Neuronal stem cell (in vitro differentiated cells): ENCODE measurements at regions not wholly inside any gene's neighbourhood (a gene's known extent, or its start where the extent isn't known, plus 50 kb on each side); places are given as distances from the start of the nearest gene placed in this dataset.

Source experiments
- DNase-seq: peaks from one replicate; pipeline ENCODE4 v3.0.0-alpha.2; 2013; ENCODE audit warnings: low spot score
- H2AFZ ChIP-seq: one replicate; pipeline ENCODE4 v1.6.1; 2013; ENCODE audit warnings: mild to moderate bottlenecking, low read length, inconsistent platforms
- H2AK5ac ChIP-seq: 2 replicates; pipeline ENCODE4 v1.6.1; 2013; ENCODE audit warnings: low read depth, mild to moderate bottlenecking, inconsistent platforms, low read length, moderate library complexity, mixed read lengths
- H2BK120ac ChIP-seq: 2 replicates; pipeline ENCODE4 v1.6.1; 2013; ENCODE audit warnings: low read depth, mild to moderate bottlenecking, inconsistent platforms, low read length, moderate library complexity, mixed read lengths
- H2BK12ac ChIP-seq: one replicate; pipeline ENCODE4 v1.6.1; 2013; ENCODE audit warnings: low read length, inconsistent platforms
- H2BK15ac ChIP-seq: 2 replicates; pipeline ENCODE4 v1.6.1; 2013; ENCODE audit warnings: mild to moderate bottlenecking, low read length, inconsistent platforms, mixed read lengths
- H2BK5ac ChIP-seq: one replicate; pipeline ENCODE4 v1.6.1; 2013; ENCODE audit warnings: inconsistent platforms, mild to moderate bottlenecking, low read length, moderate library complexity
- H3K14ac ChIP-seq: one replicate; pipeline ENCODE4 v1.6.1; 2013; ENCODE audit warnings: low read length, inconsistent platforms
- H3K18ac ChIP-seq: 2 replicates; pipeline ENCODE4 v1.6.1; 2013; ENCODE audit warnings: low read length, inconsistent platforms
- H3K23ac ChIP-seq: 2 replicates; pipeline ENCODE4 v1.6.1; 2013; ENCODE audit warnings: low read depth, mild to moderate bottlenecking, mixed read lengths, low read length, inconsistent platforms; ENCODE audit not compliant: poor library complexity
- H3K27ac ChIP-seq: replicated peaks from 3 replicates; pipeline ENCODE4 v1.5.1; 2013; ENCODE audit warnings: low read length, inconsistent platforms
- H3K27me3 ChIP-seq, 3 experiments: 2 replicates each; pipeline ENCODE4 v1.6.1; 2013; ENCODE audit warnings: low read length in 3 of 3, mild to moderate bottlenecking in 2 of 3, inconsistent platforms in 1 of 3, low read depth in 1 of 3, mixed read lengths in 1 of 3, moderate library complexity in 1 of 3; ENCODE audit not compliant: control insufficient read depth in 3 of 3, insufficient read depth in 3 of 3
- H3K36me3 ChIP-seq, 2 donors: replicated peaks in 1 of 2; 2 replicates each; pipeline ENCODE4 v1.6.1; 2013; ENCODE audit warnings: low read length in 2 of 2; ENCODE audit not compliant: control insufficient read depth in 2 of 2, insufficient read depth in 2 of 2
- H3K4ac ChIP-seq: 2 replicates; pipeline ENCODE4 v1.6.1; 2013; ENCODE audit warnings: inconsistent platforms, mild to moderate bottlenecking, low read length, moderate library complexity
- H3K4me1 ChIP-seq, 2 donors: 1 replicate in 1 of 2; 2 replicates in 1 of 2; pipeline ENCODE4 v1.6.1; 2013; ENCODE audit warnings: low read length in 2 of 2, low read depth in 1 of 2; ENCODE audit not compliant: control insufficient read depth in 2 of 2, insufficient read depth in 1 of 2
- H3K4me2 ChIP-seq: one replicate; pipeline ENCODE4 v1.6.1; 2013; ENCODE audit warnings: mild to moderate bottlenecking, low read length, inconsistent platforms; ENCODE audit not compliant: insufficient read depth, poor library complexity, severe bottlenecking
- H3K4me3 ChIP-seq, 2 donors: 2 replicates each; pipeline ENCODE4 v1.5.1; 2013; ENCODE audit warnings: low read length in 2 of 2, mild to moderate bottlenecking in 2 of 2, inconsistent platforms in 1 of 2, moderate library complexity in 1 of 2
- H3K79me1 ChIP-seq: one replicate; pipeline ENCODE4 v1.6.1; 2013; ENCODE audit warnings: low read depth, mild to moderate bottlenecking, inconsistent platforms, low read length, moderate library complexity
- H3K9ac ChIP-seq: one replicate; pipeline ENCODE4 v1.6.1; 2013; ENCODE audit warnings: mild to moderate bottlenecking, low read depth, low read length, inconsistent platforms; ENCODE audit not compliant: poor library complexity
- H3K9me3 ChIP-seq, 2 donors: replicated peaks in 1 of 2; 2 replicates each; pipeline versions ENCODE3 to v1.6.1; 2013; ENCODE audit warnings: low read length in 2 of 2, mild to moderate bottlenecking in 2 of 2, inconsistent platforms in 1 of 2, low read depth in 1 of 2, mixed read lengths in 1 of 2, moderate library complexity in 1 of 2; ENCODE audit not compliant: control insufficient read depth in 2 of 2, insufficient read depth in 1 of 2
- H4K8ac ChIP-seq: one replicate; pipeline ENCODE4 v1.6.1; 2013; ENCODE audit warnings: low read depth, mild to moderate bottlenecking, inconsistent platforms, low read length, moderate library complexity
- H4K91ac ChIP-seq: one replicate; pipeline ENCODE4 v1.6.1; 2013; ENCODE audit warnings: low read length, low read depth, mild to moderate bottlenecking, inconsistent platforms; ENCODE audit not compliant: poor library complexity
- WGBS, 2 donors: extraction: QIAGEN DNeasy Blood & Tissue Kit; methylation state at CpG; one replicate each; pipeline ENCODE4 v1.1.7; 2013; ENCODE audit warnings: missing lambda C conversion rate in 2 of 2, mixed read lengths in 1 of 2; ENCODE audit not compliant: insufficient read length in 2 of 2, insufficient replicate concordance in 1 of 2; ENCODE audit errors: extremely low coverage in 2 of 2; 5-methylcytosine and 5-hydroxymethylcytosine counted together

DNA sequence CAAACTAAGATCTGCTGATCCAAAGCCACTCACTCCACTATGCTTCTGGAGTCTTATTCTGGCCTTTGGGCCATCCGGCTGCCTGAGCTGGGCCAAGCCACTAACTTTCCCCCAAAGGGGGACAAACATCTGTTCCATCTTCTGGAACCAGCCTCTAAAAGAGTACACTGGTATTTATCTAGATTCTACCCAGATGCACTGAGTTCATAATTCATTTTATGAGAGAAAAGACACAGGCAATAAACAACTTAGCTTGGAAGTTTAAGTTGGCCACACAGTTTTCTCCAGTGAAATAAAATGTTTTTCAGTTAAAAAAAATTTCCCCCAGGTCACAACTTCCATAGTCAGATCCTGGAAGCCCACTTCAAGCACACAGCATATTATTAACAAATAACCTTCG is 80.1 kb upstream of the ARHGEF3 start:
- DNase-seq, result no peak
- Histone ChIP-seq H2BK120ac (no peak overlapping the region), H3K79me1 (no peaks in the 10 kb centered on the region), H3K14ac (no peak overlapping the region), H2AFZ (no peak overlapping the region), H2BK12ac (no peak overlapping the region), H2AK5ac (no peak overlapping the region), H2BK15ac (no peak overlapping the region), H3K27ac (no peak overlapping the region), H3K9me3 (no peaks in the 10 kb centered on the region), H3K9ac (no peak overlapping the region), H2BK5ac (no peak overlapping the region), H4K91ac (no peak overlapping the region), H3K36me3 (no peaks in the 10 kb centered on the region), H3K4ac (no peak overlapping the region), H3K4me2 (no peak overlapping the region), H3K4me3 (no peak overlapping the region), H4K8ac (no peak overlapping the region), H3K27me3 (no peaks in the 10 kb centered on the region), H3K23ac (no peak overlapping the region), H3K18ac (no peak overlapping the region), H3K4me1 (no peaks in the 10 kb centered on the region)
- WGBS, 2 donors, result no CpG with 5 or more reads among the region's 2 CpGs

- H3K4me2 ChIP-seq, result no peak overlapping the region
- H4K91ac ChIP-seq, result no peak overlapping the region
- H2BK15ac ChIP-seq, result no peak overlapping the region
- H3K4me3 ChIP-seq, result no peak overlapping the region
- H3K27ac ChIP-seq, result no peak overlapping the region
- no peaks in the 10 kb centered on the region for H3K4me1 ChIP-seq
- WGBS, 2 donors, result no CpG with 5 or more reads among the region's 8 CpGs
- no peak overlapping the region for H3K9ac ChIP-seq
- H2BK120ac ChIP-seq, result no peak overlapping the region
- no peak overlapping the region for H2AFZ ChIP-seq
- no peak overlapping the region for H3K14ac ChIP-seq
- H2BK12ac ChIP-seq, result no peak overlapping the region
- no peak overlapping the region for H3K4ac ChIP-seq
- no peak overlapping the region for H3K18ac ChIP-seq
- H3K9me3 ChIP-seq, result no peaks in the 10 kb centered on the region
- H3K27me3 ChIP-seq, result no peaks in the 10 kb centered on the region
- no peak overlapping the region for H2BK5ac ChIP-seq
- no peak overlapping the region for H4K8ac ChIP-seq
- H2AK5ac ChIP-seq, result no peak overlapping the region
- H3K79me1 ChIP-seq, result no peaks in the 10 kb centered on the region
- H3K23ac ChIP-seq, result no peak overlapping the region
- DNase-seq, result no peak
- no peaks in the 10 kb centered on the region for H3K36me3 ChIP-seq
Observed at GRCh38 chr3:56880720-56881575, 79.2 kb upstream of the ARHGEF3 start.

DNA sequence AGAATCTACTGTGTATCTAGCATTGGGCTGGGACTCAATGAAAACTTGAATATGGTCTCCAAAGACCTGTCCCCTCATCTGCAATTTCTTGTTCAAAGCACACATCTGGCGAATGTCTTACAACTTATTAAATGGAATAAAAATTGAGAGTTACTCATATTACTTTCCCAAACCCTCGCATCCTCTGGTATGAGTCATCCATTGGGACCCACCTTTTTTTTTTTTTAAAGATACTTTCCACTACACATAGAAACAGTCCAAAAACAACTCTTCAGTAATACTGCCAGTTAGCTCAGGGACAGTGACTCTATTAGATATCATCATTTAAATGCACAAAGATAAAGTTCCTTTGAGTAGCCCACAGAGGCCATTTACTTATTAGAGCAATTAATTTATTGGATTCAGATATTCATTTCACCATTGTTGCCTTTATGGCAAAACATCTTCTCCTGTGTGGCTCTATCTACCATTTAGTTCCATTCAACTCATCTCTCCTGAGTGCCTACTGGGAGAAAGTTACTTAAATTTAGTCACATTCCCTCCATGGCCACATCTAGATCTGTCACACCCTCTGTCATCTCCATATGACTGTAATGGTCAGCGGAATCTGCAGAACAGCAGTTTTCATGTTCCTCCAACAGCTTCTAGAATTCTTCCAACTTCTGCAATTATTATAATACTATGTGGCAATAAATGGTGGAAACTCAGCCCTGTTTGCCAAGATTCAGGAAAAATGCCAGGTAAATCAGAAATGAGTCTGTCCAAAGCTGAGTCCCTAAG is 77.9 kb upstream of the ARHGEF3 start:
- H3K18ac ChIP-seq, result no peak overlapping the region
- H3K36me3 ChIP-seq, result no peaks in the 10 kb centered on the region
- H2BK12ac ChIP-seq, result no peak overlapping the region
- no peak overlapping the region for H2BK5ac ChIP-seq
- H3K9me3 ChIP-seq, result no peaks in the 10 kb centered on the region
- H3K4me1 ChIP-seq, result no peaks in the 10 kb centered on the region
- H3K14ac ChIP-seq, result no peak overlapping the region
- no peak overlapping the region for H3K4ac ChIP-seq
- H3K4me3 ChIP-seq, result no peak overlapping the region
- no peak overlapping the region for H3K23ac ChIP-seq
- H2BK120ac ChIP-seq, result no peak overlapping the region
- H3K27me3 ChIP-seq, result no peaks in the 10 kb centered on the region
- H3K27ac ChIP-seq, result no peak overlapping the region
- H3K9ac ChIP-seq, result no peak overlapping the region
- H4K8ac ChIP-seq, result no peak overlapping the region
- no peak for DNase-seq
- no CpG with 5 or more reads among the region's 3 CpGs for WGBS, 2 donors
- no peak overlapping the region for H4K91ac ChIP-seq
- H2AFZ ChIP-seq, result no peak overlapping the region
- no peak overlapping the region for H2BK15ac ChIP-seq
- no peaks in the 10 kb centered on the region for H3K79me1 ChIP-seq
- no peak overlapping the region for H3K4me2 ChIP-seq
- H2AK5ac ChIP-seq, result no peak overlapping the region

- no peak overlapping the region for H2BK120ac ChIP-seq
- H2BK12ac ChIP-seq, result no peak overlapping the region
- H4K91ac ChIP-seq, result no peak overlapping the region
- H3K18ac ChIP-seq, result no peak overlapping the region
- H2BK5ac ChIP-seq, result no peak overlapping the region
- no peaks in the 10 kb centered on the region for H3K9me3 ChIP-seq
- H3K4me3 ChIP-seq, result no peak overlapping the region
- H3K14ac ChIP-seq, result no peak overlapping the region
- no peak overlapping the region for H3K4ac ChIP-seq
- H3K23ac ChIP-seq, result no peak overlapping the region
- no peaks in the 10 kb centered on the region for H3K27me3 ChIP-seq
- H3K36me3 ChIP-seq, result no peaks in the 10 kb centered on the region
- WGBS, 2 donors, result no CpG with 5 or more reads among the region's 8 CpGs
- H3K79me1 ChIP-seq, result no peaks in the 10 kb centered on the region
- no peak overlapping the region for H2AK5ac ChIP-seq
- no peak overlapping the region for H3K4me2 ChIP-seq
- DNase-seq, result no peak
- no peak overlapping the region for H3K9ac ChIP-seq
- H2AFZ ChIP-seq, result peak overlapping the region; percentile 68
- no peaks in the 10 kb centered on the region for H3K4me1 ChIP-seq
- H4K8ac ChIP-seq, result no peak overlapping the region
- no peak overlapping the region for H2BK15ac ChIP-seq
- H3K27ac ChIP-seq, result no peak overlapping the region
Observed at GRCh38 chr3:56878074-56878473, 76.3 kb upstream of the ARHGEF3 start.
